ENCODE measurements at regions not wholly inside any gene's neighbourhood (a gene's known extent, or its start where the extent isn't known, plus 50 kb on each side); places are given as distances from the start of the nearest gene placed in this dataset.

GRCh38 chr2:16006537-16007166 lies 66.3 kb downstream of the MYCN start:
- DNase-seq (ENCODE audit: low read depth) = no peak
- no peak for TF ChIP-seq CTCF (IDR thresholded peaks at IDR 0.05; ENCODE audit: insufficient read depth, low read depth, low read length, missing control alignments)
- no peak overlapping the region for H3K4me3 ChIP-seq (ENCODE audit: low read length)

DNA sequence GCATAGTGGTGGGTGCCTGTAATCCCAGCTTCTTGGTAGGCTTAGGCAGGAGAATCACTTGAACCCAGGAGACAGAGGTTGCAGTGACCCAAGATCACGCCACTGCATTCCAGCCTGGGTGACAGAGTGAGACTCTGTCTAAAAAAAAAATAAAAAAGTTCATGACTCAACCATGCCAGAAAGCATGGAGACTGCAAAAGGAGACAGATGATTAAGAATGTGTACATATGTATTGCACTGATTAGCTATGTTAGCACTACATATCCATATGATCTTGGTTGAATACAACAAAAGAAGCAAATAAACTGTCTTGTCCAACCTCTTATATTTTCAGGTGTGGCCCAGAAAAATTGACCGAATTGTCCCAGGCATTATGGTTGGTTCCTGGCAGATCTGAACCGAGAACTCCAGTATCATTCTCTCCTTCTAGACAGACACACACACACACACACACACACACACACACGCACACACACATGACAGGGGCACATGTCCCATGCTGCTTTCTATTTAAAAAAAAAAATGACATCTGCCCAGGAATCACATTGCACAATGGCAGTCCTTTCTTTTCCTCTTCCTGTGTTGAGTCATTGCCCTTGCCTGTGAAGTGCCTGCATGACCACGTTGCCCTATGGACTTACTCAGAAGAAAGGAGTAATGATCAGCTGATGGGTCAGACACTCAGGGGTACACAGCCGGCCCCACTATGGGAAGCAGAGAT lies 65.6 kb downstream of the MYCN start:
- peak; percentile 52 for DNase-seq (ENCODE audit: low read depth)
- H3K4me3 ChIP-seq (ENCODE audit: low read length) = no peak overlapping the region

DNA sequence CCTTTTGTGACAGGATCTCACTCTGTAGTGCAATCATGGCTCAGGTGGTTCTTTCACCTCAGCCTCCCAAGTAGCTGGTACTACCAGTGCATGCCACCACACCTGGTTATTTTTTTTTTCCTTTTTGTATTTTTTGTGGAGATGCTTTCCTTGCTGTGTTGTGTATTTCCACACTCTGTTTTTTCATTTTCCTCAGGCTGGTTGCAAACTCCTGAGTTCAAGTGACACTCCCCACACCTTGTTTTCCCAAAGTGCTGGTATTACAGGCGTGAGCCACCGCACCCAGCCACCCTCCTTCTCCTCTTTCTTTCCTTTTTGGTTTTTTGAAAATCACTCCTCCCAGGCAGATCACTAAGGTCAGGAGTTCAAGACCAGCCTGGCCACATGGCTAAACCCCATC lies 65.0 kb downstream of the MYCN start:
- DNase-seq (ENCODE audit: low read depth) = no peak
- TF ChIP-seq CTCF (IDR thresholded peaks at IDR 0.05; ENCODE audit: insufficient read depth, low read depth, low read length, missing control alignments) = no peak
- no peak overlapping the region for H3K4me3 ChIP-seq (ENCODE audit: low read length)

More for the DNA sequence above, 65.6 kb downstream of the MYCN start:
- no peak for TF ChIP-seq CTCF (IDR thresholded peaks at IDR 0.05; ENCODE audit: insufficient read depth, low read depth, low read length, missing control alignments)

DNA sequence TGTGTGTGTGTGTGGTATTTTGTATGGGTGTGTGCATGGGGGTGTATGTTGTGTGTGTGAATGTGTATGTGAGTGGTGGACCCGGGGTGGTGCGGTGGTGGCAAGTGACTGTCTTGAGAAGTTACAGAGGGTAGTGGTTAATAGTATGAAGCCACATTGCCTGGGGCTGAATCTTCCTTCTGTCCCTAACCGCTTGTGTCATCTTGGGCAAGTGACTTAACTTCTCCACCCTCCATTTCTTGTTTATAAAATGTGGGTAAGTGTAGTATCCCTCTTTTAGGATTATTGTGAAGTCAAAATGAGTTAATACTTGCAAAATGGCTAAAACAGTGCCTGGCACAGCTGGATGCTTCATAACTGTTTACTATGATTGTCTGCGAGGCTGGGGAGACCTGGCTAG lies 63.5 kb downstream of the MYCN start:
- TF ChIP-seq CTCF (IDR thresholded peaks at IDR 0.05; ENCODE audit: insufficient read depth, low read depth, low read length, missing control alignments) = no peak
- no peak overlapping the region for H3K4me3 ChIP-seq (ENCODE audit: low read length)
- no peak for DNase-seq (ENCODE audit: low read depth)

GRCh38 chr2:16003152-16003551 lies 62.8 kb downstream of the MYCN start:
- no peak for TF ChIP-seq CTCF (IDR thresholded peaks at IDR 0.05; ENCODE audit: insufficient read depth, low read depth, low read length, missing control alignments)
- DNase-seq (ENCODE audit: low read depth) = no peak
- no peak overlapping the region for H3K4me3 ChIP-seq (ENCODE audit: low read length)

GRCh38 chr2:16002575-16002974 lies 62.2 kb downstream of the MYCN start:
- H3K4me3 ChIP-seq (ENCODE audit: low read length) = no peak overlapping the region
- TF ChIP-seq CTCF (IDR thresholded peaks at IDR 0.05; ENCODE audit: insufficient read depth, low read depth, low read length, missing control alignments) = no peak
- DNase-seq (ENCODE audit: low read depth) = no peak

- TF ChIP-seq CTCF (IDR thresholded peaks at IDR 0.05; ENCODE audit: insufficient read depth, low read depth, low read length, missing control alignments) = no peak
- no peak for DNase-seq (ENCODE audit: low read depth)
- no peak overlapping the region for H3K4me3 ChIP-seq (ENCODE audit: low read length)
These were observed 61.8 kb downstream of the MYCN start for GRCh38 chr2:16002144-16002543.

Measured in epithelial cell of esophagus (primary cell).